Heart right ventricle (tissue), 16 donors: ENCODE measurements at regions not wholly inside any gene's neighbourhood (a gene's known extent, or its start where the extent isn't known, plus 50 kb on each side); places are given as distances from the start of the nearest gene placed in this dataset.
A peak's percentile ranks its signal among the peaks of the same experiment; 100 is the strongest.

Experiments used
- ATAC-seq, 8 donors: fragments of 200-7000 bp; cut with Tn5 transposase; one replicate each; pipeline ENCODE4 v1.9.1; 2020; ENCODE audit warnings: mild to moderate bottlenecking in 8 of 8, moderate library complexity in 8 of 8, moderate number of reproducible peaks in 1 of 8
- DNase-seq, 2 donors: peaks; one replicate each; pipeline ENCODE4 v3.0.0-alpha.2; 2020
- H3K27ac ChIP-seq, 10 donors: fragments of 200-600 bp; sonication (generic) in 2 of 10; one replicate each; pipeline versions ENCODE4 v1.5.0 to v1.8.0; 2020 to 2022; ENCODE audit warnings: mild to moderate bottlenecking in 3 of 10
- H3K27me3 ChIP-seq, 7 donors: fragments of 200-600 bp; one replicate each; pipeline ENCODE4 v1.8.0; 2021 to 2022; ENCODE audit warnings: mild to moderate bottlenecking in 2 of 7
- H3K36me3 ChIP-seq, 9 donors: fragments of 200-600 bp; sonication (generic) in 1 of 9; one replicate each; pipeline versions ENCODE4 v1.5.0 to v1.8.0; 2020 to 2022; ENCODE audit warnings: mild to moderate bottlenecking in 2 of 9
- H3K4me1 ChIP-seq, 9 donors: fragments of 200-600 bp; sonication (generic) in 1 of 9; one replicate each; pipeline versions ENCODE4 v1.5.0 to v1.8.0; 2020 to 2022; ENCODE audit warnings: mild to moderate bottlenecking in 4 of 9
- H3K4me3 ChIP-seq, 10 donors: fragments of 200-600 bp; sonication (generic) in 2 of 10; one replicate each; pipeline versions ENCODE4 v1.5.0 to v1.8.0; 2020 to 2022; ENCODE audit warnings: mild to moderate bottlenecking in 7 of 10, moderate library complexity in 2 of 10
- H3K9me3 ChIP-seq, 11 donors: fragments of 200-600 bp in 10 of 11; sonication (generic) in 2 of 11; one replicate each; pipeline versions ENCODE4 v1.5.0 to v1.8.0; 2013 to 2022; ENCODE audit warnings: mild to moderate bottlenecking in 2 of 11, control low read depth in 1 of 11, moderate library complexity in 1 of 11
- WGBS, 2 donors: extraction: QIAGEN DNeasy Blood & Tissue Kit; methylation state at CpG; one replicate each; pipeline ENCODE4 v1.1.7; 2013; ENCODE audit warnings: inconsistent platforms in 1 of 2; 5-methylcytosine and 5-hydroxymethylcytosine counted together
- intact Hi-C, 10 donors: fragments of 100-400 bp; cut with DNase I; formaldehyde crosslinking; loops; one replicate each; pipeline versions ENCODE4 v1.11.1 to v1.14.2; 2022
- TF ChIP-seq, protein P1 (sequence below), 9 donors: fragments of 200-600 bp; sonication (generic) in 2 of 9; IDR thresholded peaks; one replicate each; pipeline versions ENCODE4 v1.5.0 to v1.8.0; 2021 to 2022; ENCODE audit warnings: antibody characterized with exemption in 9 of 9, mild to moderate bottlenecking in 5 of 9, moderate library complexity in 1 of 9
- donor health status: Arrhythmogenic right ventricular cardiomyopathy.
- donor health status: ischemic (EF 13 %, LVEDD 7.1; RV severe dilation, severe dysfunction).
- donor health status: healthy with polysubstance abuse.
- donor health status: DM: no; HTN: yes; CAD: no.
- donor health status: DM: no; HTN: no; CAD: no.
- donor health status: ischemic (EF 25% LVEDD 6.9; RV normal size, moderate dysfunction).
- donor health status: ischemic (EF 25% LVEDD 5.7; RV mildly dilated, moderate dysfunction).
- donor health status: healthy.
- donor health status: DM: yes; HTN: yes; CAD: no.
- donor health status: Ischemic cardiomyopathy.
- donor health status: ischemic (EF 35%, LVEDD 5.7; RV mildly dilated, moderate dysfunction).
- donor health status: nonischemic (EF 11% LVEDD 7.7; RV severe dilation, severe dysfunction).
- donor health status: DM: yes; HTN: yes; CAD: no.
- donor health status: PGD.
- donor health status: ischemic (EF 29% LVEDD 5.4; RV normal size, mild dysfunction).
- donor health status: nonischemic (EF 23%, LVEDD 6.1; RV moderate dilation, normal function).

DNA sequence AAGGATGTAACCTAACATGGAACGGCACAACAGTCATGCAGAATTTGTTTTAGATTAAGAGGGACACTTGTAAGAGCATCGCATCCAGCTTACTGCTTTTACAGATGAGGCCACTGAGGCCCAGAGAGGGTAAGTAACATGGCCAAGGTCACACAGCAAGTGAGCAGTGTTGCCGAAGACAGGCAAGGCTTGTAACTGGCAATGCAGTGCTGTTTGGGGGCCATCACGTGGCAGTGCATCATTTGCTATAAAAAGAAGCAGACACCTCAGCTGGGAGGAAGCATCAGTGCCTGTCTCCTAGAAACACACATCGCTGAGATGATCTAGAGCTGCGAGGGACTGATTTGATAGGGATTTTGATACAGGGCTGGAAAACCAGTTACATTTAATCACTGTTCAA is 108.2 kb upstream of the PROK2 start:
- Histone ChIP-seq H3K9me3 (no peaks in the 10 kb centered on the region), H3K27me3 (peaks cover 0 to 72% (median 0%) of the 10 kb centered on the region in 7 donors), H3K4me1 (peaks cover 0 to 13% (median 6%) of the 10 kb centered on the region in 9 donors), H3K27ac (no peak overlapping the region), H3K36me3 (no peaks in the 10 kb centered on the region), H3K4me3 (no peak overlapping the region)
- no peak for DNase-seq
- 67 to 68% methylated on average over 6 of the region's 6 CpGs for WGBS, 2 donors
- intact Hi-C loops, result no loop called here
- peak in 1 of 8 donors; percentile 53 for ATAC-seq
- TF ChIP-seq, protein P1, sequence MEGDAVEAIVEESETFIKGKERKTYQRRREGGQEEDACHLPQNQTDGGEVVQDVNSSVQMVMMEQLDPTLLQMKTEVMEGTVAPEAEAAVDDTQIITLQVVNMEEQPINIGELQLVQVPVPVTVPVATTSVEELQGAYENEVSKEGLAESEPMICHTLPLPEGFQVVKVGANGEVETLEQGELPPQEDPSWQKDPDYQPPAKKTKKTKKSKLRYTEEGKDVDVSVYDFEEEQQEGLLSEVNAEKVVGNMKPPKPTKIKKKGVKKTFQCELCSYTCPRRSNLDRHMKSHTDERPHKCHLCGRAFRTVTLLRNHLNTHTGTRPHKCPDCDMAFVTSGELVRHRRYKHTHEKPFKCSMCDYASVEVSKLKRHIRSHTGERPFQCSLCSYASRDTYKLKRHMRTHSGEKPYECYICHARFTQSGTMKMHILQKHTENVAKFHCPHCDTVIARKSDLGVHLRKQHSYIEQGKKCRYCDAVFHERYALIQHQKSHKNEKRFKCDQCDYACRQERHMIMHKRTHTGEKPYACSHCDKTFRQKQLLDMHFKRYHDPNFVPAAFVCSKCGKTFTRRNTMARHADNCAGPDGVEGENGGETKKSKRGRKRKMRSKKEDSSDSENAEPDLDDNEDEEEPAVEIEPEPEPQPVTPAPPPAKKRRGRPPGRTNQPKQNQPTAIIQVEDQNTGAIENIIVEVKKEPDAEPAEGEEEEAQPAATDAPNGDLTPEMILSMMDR (IDR thresholded peaks at IDR 0.05), result no peak

DNA sequence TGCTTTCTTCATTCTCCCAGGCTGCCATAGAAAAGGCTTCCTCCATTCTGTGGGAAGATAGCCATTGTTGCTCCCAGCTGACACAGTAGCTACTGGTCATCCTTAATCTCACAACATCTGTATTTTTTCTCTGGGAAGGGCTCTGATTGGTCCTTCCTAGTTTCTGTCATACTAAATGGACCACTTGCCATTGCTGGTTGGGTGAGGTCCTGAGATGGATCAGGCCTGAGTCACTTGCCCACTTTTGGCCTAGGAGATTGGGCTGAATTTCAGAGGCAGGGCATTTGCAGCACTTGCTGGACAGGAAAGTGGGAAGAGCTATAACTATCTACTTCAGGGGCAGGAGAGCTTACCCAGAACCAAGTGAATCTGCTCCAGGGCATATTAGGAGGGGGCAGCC is 106.5 kb upstream of the PROK2 start:
- H3K9me3 ChIP-seq, result no peaks in the 10 kb centered on the region
- DNase-seq (no peak), ATAC-seq (peak in 1 of 8 donors; percentile 50)
- intact Hi-C loops, result no loop called here
- no peak overlapping the region for H3K4me3 ChIP-seq
- peaks cover 0 to 13% (median 5%) of the 10 kb centered on the region in 9 donors for H3K4me1 ChIP-seq
- H3K27ac ChIP-seq, result no peak overlapping the region
- H3K36me3 ChIP-seq, result no peaks in the 10 kb centered on the region
- TF ChIP-seq, protein P1 (IDR thresholded peaks at IDR 0.05), result no peak
- H3K27me3 ChIP-seq, result peaks cover 0 to 75% (median 0%) of the 10 kb centered on the region in 7 donors

DNA sequence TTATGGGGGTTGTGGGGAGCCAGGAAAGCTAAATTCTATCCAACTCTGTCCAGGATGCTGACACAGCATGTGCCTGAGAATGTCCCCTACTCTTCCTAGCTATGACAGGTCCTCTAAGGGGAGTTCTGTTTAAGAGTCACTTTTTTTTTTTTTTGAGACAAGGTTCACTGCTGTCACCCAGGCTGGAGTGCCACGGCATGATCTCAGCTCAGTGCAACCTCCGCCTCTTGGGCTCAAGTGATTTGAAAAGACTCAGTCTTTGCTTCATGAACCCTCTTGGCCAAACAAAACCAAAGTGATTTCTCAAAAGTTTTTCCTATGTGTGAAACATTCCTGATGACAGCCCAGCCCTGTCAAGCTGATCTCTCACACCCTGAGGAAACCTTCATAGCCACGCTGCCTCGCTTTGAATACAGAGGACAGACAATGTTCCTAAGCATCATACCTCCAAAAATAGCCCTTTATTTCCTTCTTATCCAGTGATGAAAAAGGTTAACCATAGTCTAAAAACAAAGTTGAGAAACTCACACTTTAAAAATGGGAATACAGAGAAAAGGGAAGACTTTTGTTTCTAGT is 105.5 kb upstream of the PROK2 start:
- H3K27me3 ChIP-seq, result peaks cover 0 to 72% (median 0%) of the 10 kb centered on the region in 7 donors
- no peaks in the 10 kb centered on the region for H3K36me3 ChIP-seq
- peak overlapping the region in 2 of 10 donors; percentile 3 to 19 for H3K27ac ChIP-seq
- ATAC-seq (peak in 6 of 8 donors; percentile 28 to 92 (median 83)), DNase-seq (no peak)
- peaks cover 0 to 13% (median 5%) of the 10 kb centered on the region in 9 donors for H3K4me1 ChIP-seq
- H3K9me3 ChIP-seq, result no peaks in the 10 kb centered on the region
- 40 to 44% methylated on average over 4 of the region's 4 CpGs for WGBS, 2 donors
- H3K4me3 ChIP-seq, result no peak overlapping the region
- intact Hi-C loops, result no loop called here
- TF ChIP-seq, protein P1 (IDR thresholded peaks at IDR 0.05), result no peak

DNA sequence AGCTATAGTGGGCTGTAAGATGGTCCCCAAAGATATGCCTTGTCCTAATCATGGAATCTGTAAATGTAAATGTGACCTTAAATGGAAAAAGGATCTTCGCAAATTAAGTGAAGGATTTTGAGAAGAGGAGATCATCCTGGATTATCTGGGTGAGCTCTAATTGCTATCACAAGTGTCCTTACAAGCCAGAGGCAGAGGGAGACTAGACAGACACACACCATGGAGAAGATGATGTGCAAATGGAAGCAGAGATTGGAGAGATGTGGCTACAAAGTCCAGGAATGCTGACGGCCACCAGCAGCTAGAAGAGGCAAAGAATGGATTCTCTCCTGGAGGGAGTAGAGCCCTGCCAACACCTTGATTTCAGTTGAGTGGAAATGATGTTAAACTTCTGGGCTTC is 102.3 kb upstream of the PROK2 start:
- TF ChIP-seq, protein P1 (IDR thresholded peaks at IDR 0.05), result no peak
- no peak for DNase-seq
- Histone ChIP-seq H3K4me1 (peaks cover 0 to 13% (median 5%) of the 10 kb centered on the region in 9 donors), H3K9me3 (no peaks in the 10 kb centered on the region), H3K27me3 (peaks cover 0 to 56% (median 0%) of the 10 kb centered on the region in 7 donors), H3K4me3 (no peak overlapping the region), H3K36me3 (no peaks in the 10 kb centered on the region), H3K27ac (no peak overlapping the region)
- 81 to 82% methylated on average over 2 of the region's 2 CpGs for WGBS, 2 donors
- ATAC-seq, result no peak
- intact Hi-C loops, result no loop called here
